Upper lobe of left lung (tissue), 6 donors: ENCODE measurements at regions not wholly inside any gene's neighbourhood (a gene's known extent, or its start where the extent isn't known, plus 50 kb on each side); places are given as distances from the start of the nearest gene placed in this dataset.
A peak's percentile ranks its signal among the peaks of the same experiment; 100 is the strongest.

Source experiments
- ATAC-seq, 2 donors: fragments of 200-7000 bp; cut with Tn5 transposase; one replicate each; pipeline ENCODE4 v1.9.1; 2022; ENCODE audit warnings: mild to moderate bottlenecking in 2 of 2, moderate library complexity in 2 of 2; ENCODE audit not compliant: low FRiP score in 2 of 2
- DNase-seq, 2 donors: peaks; one replicate each; pipeline ENCODE4 v3.0.0-alpha.2; 2019 to 2020
- H3K27ac ChIP-seq, 4 donors: fragments of 200-600 bp; sonication (generic); one replicate each; pipeline ENCODE4 v1.5.1; 2016 to 2019
- H3K27me3 ChIP-seq, 4 donors: fragments of 200-600 bp; sonication (generic); one replicate each; pipeline ENCODE4 v1.5.1; 2017 to 2019
- H3K36me3 ChIP-seq, 4 donors: fragments of 200-600 bp; sonication (generic); one replicate each; pipeline ENCODE4 v1.5.1; 2016 to 2019
- H3K4me1 ChIP-seq, 4 donors: fragments of 200-600 bp; sonication (generic); one replicate each; pipeline ENCODE4 v1.5.1; 2018 to 2019
- H3K4me3 ChIP-seq, 4 donors: fragments of 200-600 bp; sonication (generic); one replicate each; pipeline ENCODE4 v1.5.1; 2017 to 2019; ENCODE audit warnings: mild to moderate bottlenecking in 2 of 4, moderate library complexity in 1 of 4
- H3K9me3 ChIP-seq, 4 donors: fragments of 200-600 bp; sonication (generic); one replicate each; pipeline ENCODE4 v1.5.1; 2018 to 2019
- CTCF ChIP-seq, 6 experiments: fragments of 450-650 bp in 4 of 6; fragments of 200-600 bp in 2 of 6; sonication (generic) in 2 of 6; IDR thresholded peaks; one replicate each; pipeline ENCODE4 v1.5.1; 2016 to 2019; ENCODE audit warnings: antibody characterized with exemption in 6 of 6
- EP300 ChIP-seq, 4 donors: sonication (generic); formaldehyde crosslinking; IDR thresholded peaks; one replicate each; pipeline ENCODE4 v1.5.1; 2017; ENCODE audit warnings: antibody characterized with exemption in 4 of 4, control low read depth in 2 of 4
- POLR2A ChIP-seq, 4 donors: fragments of 450-650 bp; IDR thresholded peaks; one replicate each; pipeline ENCODE4 v1.5.1; 2016 to 2017; ENCODE audit warnings: antibody characterized with exemption in 4 of 4, mild to moderate bottlenecking in 2 of 4
- POLR2AphosphoS5 ChIP-seq, 2 donors: sonication (generic); formaldehyde crosslinking; IDR thresholded peaks; one replicate each; pipeline ENCODE4 v1.5.1; 2017; ENCODE audit warnings: antibody characterized with exemption in 2 of 2
- WGBS, 2 donors: methylation state at CpG; one replicate each; pipeline ENCODE4 v1.1.5; 2017 to 2018; 5-methylcytosine and 5-hydroxymethylcytosine counted together
- donor health status: DM: no; HTN: no; CAD: no; lungs with moderate emphysema.
- donor health status: DM: no; HTN: yes; CAD: no; lungs with severe emphysema.

GRCh38 chr1:5734414-5734813 is 257.8 kb downstream of the NPHP4 start:
- Histone ChIP-seq H3K36me3 (no peaks in the 10 kb centered on the region), H3K9me3 (no peaks in the 10 kb centered on the region), H3K27ac (no peak overlapping the region), H3K27me3 (no peaks in the 10 kb centered on the region), H3K4me3 (no peak overlapping the region), H3K4me1 (no peaks in the 10 kb centered on the region)
- no peak for TF ChIP-seq POLR2A (IDR thresholded peaks at IDR 0.05)
- no peak for TF ChIP-seq POLR2AphosphoS5 (IDR thresholded peaks at IDR 0.05)
- TF ChIP-seq CTCF (IDR thresholded peaks at IDR 0.05): no peak
- no peak for TF ChIP-seq EP300 (IDR thresholded peaks at IDR 0.05)
- DNase-seq (no peak), ATAC-seq (no peak)
- 75 to 77% methylated on average over 7 to 8 of the region's 8 CpGs for WGBS, 2 donors

- no peak overlapping the region for H3K27ac ChIP-seq
- no peak overlapping the region for H3K4me3 ChIP-seq
- 79 to 82% methylated on average over 13 of the region's 13 CpGs for WGBS, 2 donors
- DNase-seq: no peak
- H3K9me3 ChIP-seq: no peaks in the 10 kb centered on the region
- H3K36me3 ChIP-seq: no peaks in the 10 kb centered on the region
- no peaks in the 10 kb centered on the region for H3K4me1 ChIP-seq
- no peak for ATAC-seq
- no peak for TF ChIP-seq POLR2AphosphoS5 (IDR thresholded peaks at IDR 0.05)
- no peak for TF ChIP-seq POLR2A (IDR thresholded peaks at IDR 0.05)
- TF ChIP-seq CTCF (IDR thresholded peaks at IDR 0.05): no peak
- no peak for TF ChIP-seq EP300 (IDR thresholded peaks at IDR 0.05)
- no peaks in the 10 kb centered on the region for H3K27me3 ChIP-seq
Observed at GRCh38 chr1:5733596-5733995, 258.6 kb downstream of the NPHP4 start.

- 80 to 88% methylated on average over 5 of the region's 5 CpGs for WGBS, 2 donors
- H3K4me1 ChIP-seq: no peaks in the 10 kb centered on the region
- TF ChIP-seq EP300 (IDR thresholded peaks at IDR 0.05): no peak
- no peak for TF ChIP-seq CTCF (IDR thresholded peaks at IDR 0.05)
- no peak for TF ChIP-seq POLR2A (IDR thresholded peaks at IDR 0.05)
- TF ChIP-seq POLR2AphosphoS5 (IDR thresholded peaks at IDR 0.05): no peak
- no peak overlapping the region for H3K27ac ChIP-seq
- H3K27me3 ChIP-seq: no peaks in the 10 kb centered on the region
- no peak for DNase-seq
- no peaks in the 10 kb centered on the region for H3K9me3 ChIP-seq
- H3K36me3 ChIP-seq: no peaks in the 10 kb centered on the region
- H3K4me3 ChIP-seq: no peak overlapping the region
- no peak for ATAC-seq
Observed at GRCh38 chr1:5731110-5731423, 261.2 kb downstream of the NPHP4 start.

- no peak for TF ChIP-seq POLR2AphosphoS5 (IDR thresholded peaks at IDR 0.05)
- TF ChIP-seq POLR2A (IDR thresholded peaks at IDR 0.05): no peak
- no peak for TF ChIP-seq EP300 (IDR thresholded peaks at IDR 0.05)
- TF ChIP-seq CTCF (IDR thresholded peaks at IDR 0.05): no peak
- no peak overlapping the region for H3K27ac ChIP-seq
- H3K4me1 ChIP-seq: no peaks in the 10 kb centered on the region
- no peaks in the 10 kb centered on the region for H3K9me3 ChIP-seq
- no peak for DNase-seq
- ATAC-seq: peak in 1 of 2 donors; percentile 31
- WGBS, 2 donors: 87 to 89% methylated on average over 13 to 16 of the region's 16 CpGs
- H3K36me3 ChIP-seq: no peaks in the 10 kb centered on the region
- H3K4me3 ChIP-seq: no peak overlapping the region
- H3K27me3 ChIP-seq: no peaks in the 10 kb centered on the region
Observed at GRCh38 chr1:5730272-5731109, 261.7 kb downstream of the NPHP4 start.

- H3K27me3 ChIP-seq: no peaks in the 10 kb centered on the region
- ATAC-seq: no peak
- WGBS, 2 donors: 83 to 92% methylated on average over 4 of the region's 4 CpGs
- no peaks in the 10 kb centered on the region for H3K36me3 ChIP-seq
- no peaks in the 10 kb centered on the region for H3K4me1 ChIP-seq
- no peak for TF ChIP-seq POLR2A (IDR thresholded peaks at IDR 0.05)
- TF ChIP-seq EP300 (IDR thresholded peaks at IDR 0.05): no peak
- TF ChIP-seq POLR2AphosphoS5 (IDR thresholded peaks at IDR 0.05): no peak
- TF ChIP-seq CTCF (IDR thresholded peaks at IDR 0.05): no peak
- DNase-seq: no peak
- no peak overlapping the region for H3K27ac ChIP-seq
- no peaks in the 10 kb centered on the region for H3K9me3 ChIP-seq
- H3K4me3 ChIP-seq: no peak overlapping the region
Observed at GRCh38 chr1:5729636-5730145, 262.5 kb downstream of the NPHP4 start.
